A673 (cell line): ENCODE measurements at regions not wholly inside any gene's neighbourhood (a gene's known extent, or its start where the extent isn't known, plus 50 kb on each side); places are given as distances from the start of the nearest gene placed in this dataset.

Source experiments
- BruUV-seq: library from RNA; stranded (reverse); fragments of 400-500 nt; replicated peaks from 2 replicates; lab custom pipeline; 2021; lab: Mats Ljungman, UMichigan
- CTCF ChIA-PET: fragments of 300-600 bp; sonication (Branson Sonifier 250); formaldehyde crosslinking; loops from one replicate; lab custom pipeline; 2022; ENCODE audit warnings: antibody characterized with exemption; lab: Charles Lee
- POLR2A ChIA-PET: fragments of 300-600 bp; sonication (Branson Sonifier 250); formaldehyde crosslinking; loops from one replicate; lab custom pipeline; 2022; ENCODE audit warnings: antibody characterized with exemption; ENCODE audit not compliant: low non-redundant PET; lab: Charles Lee
- DNase-seq: peaks from one replicate; pipeline ENCODE4 v3.0.0-alpha.2; 2015; ENCODE audit warnings: low spot score
- H3K27ac ChIP-seq: fragments of 200-600 bp; sonication (generic); 2 replicates; pipeline ENCODE4 v1.5.1; 2016; ENCODE audit warnings: mixed run types, low read depth, mild to moderate bottlenecking, mixed read lengths, antibody characterized with exemption, low read length; ENCODE audit not compliant: poor library complexity, severe bottlenecking
- H3K27me3 ChIP-seq: fragments of 200-600 bp; sonication (generic); replicated peaks from 2 replicates; pipeline ENCODE4 v1.6.1; 2017; ENCODE audit warnings: mixed run types, low read depth, mild to moderate bottlenecking, mixed read lengths, antibody characterized with exemption, low read length; ENCODE audit not compliant: insufficient read depth, poor library complexity
- H3K36me3 ChIP-seq: fragments of 200-600 bp; sonication (generic); 2 replicates; pipeline ENCODE4 v1.6.1; 2016; ENCODE audit warnings: mixed run types, mild to moderate bottlenecking, mixed read lengths, antibody characterized with exemption, low read length; ENCODE audit not compliant: insufficient read depth, poor library complexity, severe bottlenecking
- H3K4me1 ChIP-seq: fragments of 200-600 bp; sonication (generic); 2 replicates; pipeline ENCODE4 v1.6.1; 2017; ENCODE audit warnings: mixed run types, mild to moderate bottlenecking, mixed read lengths, antibody characterized with exemption, low read length; ENCODE audit not compliant: insufficient read depth, poor library complexity, severe bottlenecking
- H3K4me3 ChIP-seq: fragments of 200-600 bp; sonication (generic); 2 replicates; pipeline ENCODE4 v1.5.1; 2016; ENCODE audit warnings: low read depth, mixed run types, mild to moderate bottlenecking, mixed read lengths, low read length; ENCODE audit not compliant: poor library complexity, severe bottlenecking
- H3K9me3 ChIP-seq: fragments of 200-600 bp; sonication (generic); 2 replicates; pipeline ENCODE4 v1.6.1; 2016; ENCODE audit warnings: mixed run types, low read depth, mild to moderate bottlenecking, mixed read lengths, antibody characterized with exemption, low read length; ENCODE audit not compliant: poor library complexity, severe bottlenecking
- EZH2 ChIP-seq: fragments of 200-600 bp; sonication (generic); IDR thresholded peaks from 2 replicates; pipeline ENCODE4 v1.6.1; 2017; ENCODE audit warnings: borderline replicate concordance, low read depth, mild to moderate bottlenecking, mixed read lengths, antibody characterized with exemption, low read length; ENCODE audit not compliant: poor library complexity, severe bottlenecking
- intact Hi-C: fragments of 100-400 bp; cut with micrococcal nuclease; formaldehyde crosslinking; loops from one replicate; pipeline ENCODE4 v1.10.0; 2022; ENCODE audit not compliant: unreplicated experiment
- TF ChIP-seq, protein P1 (sequence below): fragments of 300-800, 200-600 bp; sonication (generic); conservative IDR thresholded peaks from 2 replicates; pipeline ENCODE4 v1.5.1; 2017; ENCODE audit warnings: low read depth, mild to moderate bottlenecking, antibody characterized with exemption, low read length, moderate library complexity, mixed read lengths

DNA sequence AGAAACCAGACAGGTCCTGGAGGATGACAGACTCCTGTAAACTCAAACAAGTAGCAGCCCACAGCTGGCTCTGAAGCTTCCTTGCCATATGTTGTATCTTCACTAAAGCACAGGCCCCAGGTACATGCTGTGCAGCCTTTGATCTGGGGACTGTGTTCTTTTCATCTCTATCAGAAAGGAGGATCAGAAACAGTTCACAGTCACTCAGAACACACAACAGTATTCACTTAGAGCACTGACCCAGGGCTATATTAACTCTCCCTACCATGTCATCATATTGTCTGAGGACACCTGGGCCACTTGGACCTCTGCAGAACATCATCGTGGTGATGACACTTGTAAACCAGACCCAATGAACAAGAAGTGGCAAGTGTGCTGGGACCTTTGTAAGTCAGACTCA lies 222.0 kb downstream of the SETD4 start:
- no peaks in the 10 kb centered on the region for H3K36me3 ChIP-seq
- intact Hi-C loops: no loop called here
- BruUV-seq: no TSS peak
- TF ChIP-seq EZH2: no peak
- TF ChIP-seq, protein P1, sequence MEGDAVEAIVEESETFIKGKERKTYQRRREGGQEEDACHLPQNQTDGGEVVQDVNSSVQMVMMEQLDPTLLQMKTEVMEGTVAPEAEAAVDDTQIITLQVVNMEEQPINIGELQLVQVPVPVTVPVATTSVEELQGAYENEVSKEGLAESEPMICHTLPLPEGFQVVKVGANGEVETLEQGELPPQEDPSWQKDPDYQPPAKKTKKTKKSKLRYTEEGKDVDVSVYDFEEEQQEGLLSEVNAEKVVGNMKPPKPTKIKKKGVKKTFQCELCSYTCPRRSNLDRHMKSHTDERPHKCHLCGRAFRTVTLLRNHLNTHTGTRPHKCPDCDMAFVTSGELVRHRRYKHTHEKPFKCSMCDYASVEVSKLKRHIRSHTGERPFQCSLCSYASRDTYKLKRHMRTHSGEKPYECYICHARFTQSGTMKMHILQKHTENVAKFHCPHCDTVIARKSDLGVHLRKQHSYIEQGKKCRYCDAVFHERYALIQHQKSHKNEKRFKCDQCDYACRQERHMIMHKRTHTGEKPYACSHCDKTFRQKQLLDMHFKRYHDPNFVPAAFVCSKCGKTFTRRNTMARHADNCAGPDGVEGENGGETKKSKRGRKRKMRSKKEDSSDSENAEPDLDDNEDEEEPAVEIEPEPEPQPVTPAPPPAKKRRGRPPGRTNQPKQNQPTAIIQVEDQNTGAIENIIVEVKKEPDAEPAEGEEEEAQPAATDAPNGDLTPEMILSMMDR: no peak
- H3K27ac ChIP-seq: no peak overlapping the region
- POLR2A ChIA-PET: no interaction called here
- CTCF ChIA-PET: no interaction called here
- H3K4me3 ChIP-seq: no peak overlapping the region
- H3K4me1 ChIP-seq: no peaks in the 10 kb centered on the region
- no peaks in the 10 kb centered on the region for H3K9me3 ChIP-seq
- peaks cover 8% of the 10 kb centered on the region for H3K27me3 ChIP-seq
- DNase-seq: no peak

GRCh38 chr21:35833991-35834390 lies 226.3 kb downstream of the SETD4 start:
- ChIA-PET POLR2A (no interaction called here), CTCF (no interaction called here)
- BruUV-seq: no TSS peak
- intact Hi-C loops: no loop called here
- TF ChIP-seq, protein P1: no peak
- no peak for TF ChIP-seq EZH2
- no peak for DNase-seq
- Histone ChIP-seq H3K4me3 (no peak overlapping the region), H3K36me3 (no peaks in the 10 kb centered on the region), H3K4me1 (no peaks in the 10 kb centered on the region), H3K27ac (no peak overlapping the region), H3K27me3 (peaks cover 13% of the 10 kb centered on the region), H3K9me3 (no peaks in the 10 kb centered on the region)

GRCh38 chr21:35833388-35833787 lies 226.9 kb downstream of the SETD4 start:
- no peak for TF ChIP-seq EZH2
- TF ChIP-seq, protein P1: no peak
- Histone ChIP-seq H3K27ac (no peak overlapping the region), H3K4me1 (no peaks in the 10 kb centered on the region), H3K4me3 (no peak overlapping the region), H3K9me3 (no peaks in the 10 kb centered on the region), H3K36me3 (no peaks in the 10 kb centered on the region), H3K27me3 (peaks cover 13% of the 10 kb centered on the region)
- intact Hi-C loops: no loop called here
- no TSS peak for BruUV-seq
- POLR2A ChIA-PET: no interaction called here
- DNase-seq: no peak
- CTCF ChIA-PET: no interaction called here
